Neuronal stem cell (in vitro differentiated cells): ENCODE measurements at regions not wholly inside any gene's neighbourhood (a gene's known extent, or its start where the extent isn't known, plus 50 kb on each side); places are given as distances from the start of the nearest gene placed in this dataset.

Experiments used
- DNase-seq: peaks from one replicate; pipeline ENCODE4 v3.0.0-alpha.2; 2013; ENCODE audit warnings: low spot score
- H2AFZ ChIP-seq: one replicate; pipeline ENCODE4 v1.6.1; 2013; ENCODE audit warnings: mild to moderate bottlenecking, low read length, inconsistent platforms
- H2AK5ac ChIP-seq: 2 replicates; pipeline ENCODE4 v1.6.1; 2013; ENCODE audit warnings: low read depth, mild to moderate bottlenecking, inconsistent platforms, low read length, moderate library complexity, mixed read lengths
- H2BK120ac ChIP-seq: 2 replicates; pipeline ENCODE4 v1.6.1; 2013; ENCODE audit warnings: low read depth, mild to moderate bottlenecking, inconsistent platforms, low read length, moderate library complexity, mixed read lengths
- H2BK12ac ChIP-seq: one replicate; pipeline ENCODE4 v1.6.1; 2013; ENCODE audit warnings: low read length, inconsistent platforms
- H2BK15ac ChIP-seq: 2 replicates; pipeline ENCODE4 v1.6.1; 2013; ENCODE audit warnings: mild to moderate bottlenecking, low read length, inconsistent platforms, mixed read lengths
- H2BK5ac ChIP-seq: one replicate; pipeline ENCODE4 v1.6.1; 2013; ENCODE audit warnings: inconsistent platforms, mild to moderate bottlenecking, low read length, moderate library complexity
- H3K14ac ChIP-seq: one replicate; pipeline ENCODE4 v1.6.1; 2013; ENCODE audit warnings: low read length, inconsistent platforms
- H3K18ac ChIP-seq: 2 replicates; pipeline ENCODE4 v1.6.1; 2013; ENCODE audit warnings: low read length, inconsistent platforms
- H3K23ac ChIP-seq: 2 replicates; pipeline ENCODE4 v1.6.1; 2013; ENCODE audit warnings: low read depth, mild to moderate bottlenecking, mixed read lengths, low read length, inconsistent platforms; ENCODE audit not compliant: poor library complexity
- H3K27ac ChIP-seq: replicated peaks from 3 replicates; pipeline ENCODE4 v1.5.1; 2013; ENCODE audit warnings: low read length, inconsistent platforms
- H3K27me3 ChIP-seq, 3 experiments: 2 replicates each; pipeline ENCODE4 v1.6.1; 2013; ENCODE audit warnings: low read length in 3 of 3, mild to moderate bottlenecking in 2 of 3, inconsistent platforms in 1 of 3, low read depth in 1 of 3, mixed read lengths in 1 of 3, moderate library complexity in 1 of 3; ENCODE audit not compliant: control insufficient read depth in 3 of 3, insufficient read depth in 3 of 3
- H3K36me3 ChIP-seq, 2 donors: replicated peaks in 1 of 2; 2 replicates each; pipeline ENCODE4 v1.6.1; 2013; ENCODE audit warnings: low read length in 2 of 2; ENCODE audit not compliant: control insufficient read depth in 2 of 2, insufficient read depth in 2 of 2
- H3K4ac ChIP-seq: 2 replicates; pipeline ENCODE4 v1.6.1; 2013; ENCODE audit warnings: inconsistent platforms, mild to moderate bottlenecking, low read length, moderate library complexity
- H3K4me1 ChIP-seq, 2 donors: 1 replicate in 1 of 2; 2 replicates in 1 of 2; pipeline ENCODE4 v1.6.1; 2013; ENCODE audit warnings: low read length in 2 of 2, low read depth in 1 of 2; ENCODE audit not compliant: control insufficient read depth in 2 of 2, insufficient read depth in 1 of 2
- H3K4me2 ChIP-seq: one replicate; pipeline ENCODE4 v1.6.1; 2013; ENCODE audit warnings: mild to moderate bottlenecking, low read length, inconsistent platforms; ENCODE audit not compliant: insufficient read depth, poor library complexity, severe bottlenecking
- H3K4me3 ChIP-seq, 2 donors: 2 replicates each; pipeline ENCODE4 v1.5.1; 2013; ENCODE audit warnings: low read length in 2 of 2, mild to moderate bottlenecking in 2 of 2, inconsistent platforms in 1 of 2, moderate library complexity in 1 of 2
- H3K79me1 ChIP-seq: one replicate; pipeline ENCODE4 v1.6.1; 2013; ENCODE audit warnings: low read depth, mild to moderate bottlenecking, inconsistent platforms, low read length, moderate library complexity
- H3K9ac ChIP-seq: one replicate; pipeline ENCODE4 v1.6.1; 2013; ENCODE audit warnings: mild to moderate bottlenecking, low read depth, low read length, inconsistent platforms; ENCODE audit not compliant: poor library complexity
- H3K9me3 ChIP-seq, 2 donors: replicated peaks in 1 of 2; 2 replicates each; pipeline versions ENCODE3 to v1.6.1; 2013; ENCODE audit warnings: low read length in 2 of 2, mild to moderate bottlenecking in 2 of 2, inconsistent platforms in 1 of 2, low read depth in 1 of 2, mixed read lengths in 1 of 2, moderate library complexity in 1 of 2; ENCODE audit not compliant: control insufficient read depth in 2 of 2, insufficient read depth in 1 of 2
- H4K8ac ChIP-seq: one replicate; pipeline ENCODE4 v1.6.1; 2013; ENCODE audit warnings: low read depth, mild to moderate bottlenecking, inconsistent platforms, low read length, moderate library complexity
- H4K91ac ChIP-seq: one replicate; pipeline ENCODE4 v1.6.1; 2013; ENCODE audit warnings: low read length, low read depth, mild to moderate bottlenecking, inconsistent platforms; ENCODE audit not compliant: poor library complexity
- WGBS, 2 donors: extraction: QIAGEN DNeasy Blood & Tissue Kit; methylation state at CpG; one replicate each; pipeline ENCODE4 v1.1.7; 2013; ENCODE audit warnings: missing lambda C conversion rate in 2 of 2, mixed read lengths in 1 of 2; ENCODE audit not compliant: insufficient read length in 2 of 2, insufficient replicate concordance in 1 of 2; ENCODE audit errors: extremely low coverage in 2 of 2; 5-methylcytosine and 5-hydroxymethylcytosine counted together

- Histone ChIP-seq H4K91ac (no peak overlapping the region), H2AFZ (no peak overlapping the region), H3K9me3 (no peaks in the 10 kb centered on the region), H2BK15ac (no peak overlapping the region), H2AK5ac (no peak overlapping the region), H3K14ac (no peak overlapping the region), H3K18ac (no peak overlapping the region), H3K4me1 (peaks cover 0 to 3% of the 10 kb centered on the region in 2 donors), H3K4me2 (no peak overlapping the region), H3K9ac (no peak overlapping the region), H4K8ac (no peak overlapping the region), H3K27ac (no peak overlapping the region), H2BK12ac (no peak overlapping the region), H2BK5ac (no peak overlapping the region), H2BK120ac (no peak overlapping the region), H3K4me3 (no peak overlapping the region), H3K23ac (no peak overlapping the region), H3K27me3 (no peaks in the 10 kb centered on the region), H3K79me1 (no peaks in the 10 kb centered on the region), H3K4ac (no peak overlapping the region), H3K36me3 (no peaks in the 10 kb centered on the region)
- DNase-seq, result no peak
Measured at GRCh38 chr10:16011548-16011947, 151.2 kb upstream of the MINDY3 start.

GRCh38 chr10:16014469-16014868 lies 154.2 kb upstream of the MINDY3 start:
- no peak overlapping the region for H3K27ac ChIP-seq
- H3K4ac ChIP-seq, result no peak overlapping the region
- H3K14ac ChIP-seq, result no peak overlapping the region
- H2BK120ac ChIP-seq, result no peak overlapping the region
- no peak overlapping the region for H2BK15ac ChIP-seq
- no CpG with 5 or more reads among the region's 3 CpGs for WGBS, 2 donors
- H3K4me3 ChIP-seq, result no peak overlapping the region
- H3K4me2 ChIP-seq, result no peak overlapping the region
- H3K36me3 ChIP-seq, result no peaks in the 10 kb centered on the region
- H2BK12ac ChIP-seq, result no peak overlapping the region
- no peak overlapping the region for H2AK5ac ChIP-seq
- H2AFZ ChIP-seq, result no peak overlapping the region
- no peak overlapping the region for H4K8ac ChIP-seq
- no peaks in the 10 kb centered on the region for H3K9me3 ChIP-seq
- no peak overlapping the region for H3K9ac ChIP-seq
- H3K79me1 ChIP-seq, result no peaks in the 10 kb centered on the region
- H4K91ac ChIP-seq, result no peak overlapping the region
- no peak overlapping the region for H3K23ac ChIP-seq
- H3K18ac ChIP-seq, result peak overlapping the region; percentile 33
- no peak for DNase-seq
- H3K4me1 ChIP-seq, result peaks cover 0 to 3% of the 10 kb centered on the region in 2 donors
- H3K27me3 ChIP-seq, result no peaks in the 10 kb centered on the region
- no peak overlapping the region for H2BK5ac ChIP-seq

- Histone ChIP-seq H3K4me3 (no peak overlapping the region), H2BK12ac (no peak overlapping the region), H4K91ac (no peak overlapping the region), H3K23ac (no peak overlapping the region), H3K36me3 (no peaks in the 10 kb centered on the region), H2BK5ac (no peak overlapping the region), H3K27me3 (no peaks in the 10 kb centered on the region), H2BK15ac (no peak overlapping the region), H4K8ac (no peak overlapping the region), H2AFZ (no peak overlapping the region), H3K79me1 (no peaks in the 10 kb centered on the region), H3K4ac (no peak overlapping the region), H3K4me2 (no peak overlapping the region), H3K9me3 (no peaks in the 10 kb centered on the region), H3K9ac (no peak overlapping the region), H2AK5ac (no peak overlapping the region), H2BK120ac (no peak overlapping the region), H3K18ac (no peak overlapping the region), H3K14ac (no peak overlapping the region), H3K4me1 (peaks cover 0 to 3% of the 10 kb centered on the region in 2 donors), H3K27ac (no peak overlapping the region)
- no peak for DNase-seq
- WGBS, 2 donors, result no CpG with 5 or more reads among the region's 4 CpGs
Measured at GRCh38 chr10:16016688-16017087, 156.4 kb upstream of the MINDY3 start.

GRCh38 chr10:16020836-16021235 lies 160.5 kb upstream of the MINDY3 start:
- no CpG with 5 or more reads among the region's 1 CpG for WGBS, 2 donors
- H3K27ac ChIP-seq, result no peak overlapping the region
- H3K36me3 ChIP-seq, result no peaks in the 10 kb centered on the region
- no peak overlapping the region for H4K8ac ChIP-seq
- no peak overlapping the region for H3K14ac ChIP-seq
- no peak overlapping the region for H2AFZ ChIP-seq
- no peak overlapping the region for H2AK5ac ChIP-seq
- no peak overlapping the region for H3K18ac ChIP-seq
- no peak overlapping the region for H4K91ac ChIP-seq
- H3K4ac ChIP-seq, result no peak overlapping the region
- no peaks in the 10 kb centered on the region for H3K9me3 ChIP-seq
- no peak overlapping the region for H2BK5ac ChIP-seq
- no peaks in the 10 kb centered on the region for H3K4me1 ChIP-seq
- no peak overlapping the region for H3K23ac ChIP-seq
- DNase-seq, result no peak
- H3K27me3 ChIP-seq, result no peaks in the 10 kb centered on the region
- no peak overlapping the region for H3K9ac ChIP-seq
- no peak overlapping the region for H2BK120ac ChIP-seq
- no peaks in the 10 kb centered on the region for H3K79me1 ChIP-seq
- no peak overlapping the region for H2BK12ac ChIP-seq
- no peak overlapping the region for H3K4me3 ChIP-seq
- no peak overlapping the region for H3K4me2 ChIP-seq
- H2BK15ac ChIP-seq, result no peak overlapping the region
